ENCODE measurements at regions not wholly inside any gene's neighbourhood (a gene's known extent, or its start where the extent isn't known, plus 50 kb on each side); places are given as distances from the start of the nearest gene placed in this dataset.

GRCh38 chr12:107530701-107531100 lies 154.9 kb upstream of the PWP1 start:
- H3K4me3 ChIP-seq (ENCODE audit: low read depth, low read length) = no peak overlapping the region
- peak in 1 of 6 donors; percentile 24 for DNase-seq (ENCODE audit: low read depth in 4 of 6, low spot score in 6 of 6)
- no peaks in the 10 kb centered on the region for H3K4me1 ChIP-seq (ENCODE audit: control insufficient read depth, insufficient read depth, low read length)
- H3K36me3 ChIP-seq (ENCODE audit: control insufficient read depth, insufficient read depth, low read length) = no peaks in the 10 kb centered on the region
- H3K27me3 ChIP-seq (ENCODE audit: control insufficient read depth, insufficient read depth, low read length) = no peaks in the 10 kb centered on the region
- WGBS (ENCODE audit: insufficient coverage) = 66% methylated on average over 2 of the region's 2 CpGs
- peaks cover 4% of the 10 kb centered on the region for H3K9me3 ChIP-seq (ENCODE audit: control insufficient read depth, insufficient read depth, low read length)
- no peak overlapping the region for H3K27ac ChIP-seq (ENCODE audit: low read depth, low read length)

GRCh38 chr12:107533218-107533617 lies 152.4 kb upstream of the PWP1 start:
- DNase-seq (ENCODE audit: low read depth in 4 of 6, low spot score in 6 of 6) = no peak
- Histone ChIP-seq H3K27ac (ENCODE audit: low read depth, low read length) (no peak overlapping the region), H3K9me3 (ENCODE audit: control insufficient read depth, insufficient read depth, low read length) (peaks cover 4% of the 10 kb centered on the region)

GRCh38 chr12:107536613-107537012 lies 149.0 kb upstream of the PWP1 start:
- no peaks in the 10 kb centered on the region for H3K27me3 ChIP-seq (ENCODE audit: control insufficient read depth, insufficient read depth, low read length)
- peak in 1 of 6 donors; percentile 75 for DNase-seq (ENCODE audit: low read depth in 4 of 6, low spot score in 6 of 6)
- no peak overlapping the region for H3K4me3 ChIP-seq (ENCODE audit: low read depth, low read length)
- peaks cover 4% of the 10 kb centered on the region for H3K9me3 ChIP-seq (ENCODE audit: control insufficient read depth, insufficient read depth, low read length)
- H3K4me1 ChIP-seq (ENCODE audit: control insufficient read depth, insufficient read depth, low read length) = no peaks in the 10 kb centered on the region
- WGBS (ENCODE audit: insufficient coverage) = no CpG with 5 or more reads among the region's 2 CpGs
- H3K27ac ChIP-seq (ENCODE audit: low read depth, low read length) = no peak overlapping the region
- H3K36me3 ChIP-seq (ENCODE audit: control insufficient read depth, insufficient read depth, low read length) = no peaks in the 10 kb centered on the region

More at GRCh38 chr12:107533218-107533617, 152.4 kb upstream of the PWP1 start:
- Histone ChIP-seq H3K27me3 (ENCODE audit: control insufficient read depth, insufficient read depth, low read length) (no peaks in the 10 kb centered on the region), H3K36me3 (ENCODE audit: control insufficient read depth, insufficient read depth, low read length) (no peaks in the 10 kb centered on the region), H3K4me1 (ENCODE audit: control insufficient read depth, insufficient read depth, low read length) (no peaks in the 10 kb centered on the region), H3K4me3 (ENCODE audit: low read depth, low read length) (no peak overlapping the region)

GRCh38 chr12:107537464-107538119 lies 148.0 kb upstream of the PWP1 start:
- H3K4me1 ChIP-seq (ENCODE audit: control insufficient read depth, insufficient read depth, low read length) = no peaks in the 10 kb centered on the region
- no peak for DNase-seq (ENCODE audit: low read depth in 4 of 6, low spot score in 6 of 6)
- 81% methylated on average over 5 of the region's 5 CpGs for WGBS (ENCODE audit: insufficient coverage)
- no peaks in the 10 kb centered on the region for H3K27me3 ChIP-seq (ENCODE audit: control insufficient read depth, insufficient read depth, low read length)
- peaks cover under 1% of the 10 kb centered on the region for H3K9me3 ChIP-seq (ENCODE audit: control insufficient read depth, insufficient read depth, low read length)
- H3K36me3 ChIP-seq (ENCODE audit: control insufficient read depth, insufficient read depth, low read length) = no peaks in the 10 kb centered on the region
- no peak overlapping the region for H3K27ac ChIP-seq (ENCODE audit: low read depth, low read length)
- H3K4me3 ChIP-seq (ENCODE audit: low read depth, low read length) = no peak overlapping the region

- WGBS (ENCODE audit: insufficient coverage) = 75% methylated on average over 4 of the region's 5 CpGs
- H3K27ac ChIP-seq (ENCODE audit: low read depth, low read length) = no peak overlapping the region
These were observed 146.2 kb upstream of the PWP1 start for GRCh38 chr12:107539196-107539939.

GRCh38 chr12:107541001-107541705 lies 144.4 kb upstream of the PWP1 start:
- H3K9me3 ChIP-seq (ENCODE audit: control insufficient read depth, insufficient read depth, low read length) = no peaks in the 10 kb centered on the region
- no peaks in the 10 kb centered on the region for H3K27me3 ChIP-seq (ENCODE audit: control insufficient read depth, insufficient read depth, low read length)
- no CpG with 5 or more reads among the region's 7 CpGs for WGBS (ENCODE audit: insufficient coverage)
- H3K4me1 ChIP-seq (ENCODE audit: control insufficient read depth, insufficient read depth, low read length) = no peaks in the 10 kb centered on the region
- no peak overlapping the region for H3K4me3 ChIP-seq (ENCODE audit: low read depth, low read length)
- H3K27ac ChIP-seq (ENCODE audit: low read depth, low read length) = no peak overlapping the region
- peak in 1 of 6 donors; percentile 56 for DNase-seq (ENCODE audit: low read depth in 4 of 6, low spot score in 6 of 6)
- no peaks in the 10 kb centered on the region for H3K36me3 ChIP-seq (ENCODE audit: control insufficient read depth, insufficient read depth, low read length)

More at GRCh38 chr12:107539196-107539939, 146.2 kb upstream of the PWP1 start:
- no peaks in the 10 kb centered on the region for H3K36me3 ChIP-seq (ENCODE audit: control insufficient read depth, insufficient read depth, low read length)
- H3K4me1 ChIP-seq (ENCODE audit: control insufficient read depth, insufficient read depth, low read length) = no peaks in the 10 kb centered on the region
- H3K9me3 ChIP-seq (ENCODE audit: control insufficient read depth, insufficient read depth, low read length) = no peaks in the 10 kb centered on the region
- no peak overlapping the region for H3K4me3 ChIP-seq (ENCODE audit: low read depth, low read length)
- no peak for DNase-seq (ENCODE audit: low read depth in 4 of 6, low spot score in 6 of 6)
- H3K27me3 ChIP-seq (ENCODE audit: control insufficient read depth, insufficient read depth, low read length) = no peaks in the 10 kb centered on the region

GRCh38 chr12:107543416-107543815 lies 142.2 kb upstream of the PWP1 start:
- Histone ChIP-seq H3K4me3 (ENCODE audit: low read depth, low read length) (no peak overlapping the region), H3K27ac (ENCODE audit: low read depth, low read length) (no peak overlapping the region), H3K36me3 (ENCODE audit: control insufficient read depth, insufficient read depth, low read length) (no peaks in the 10 kb centered on the region), H3K27me3 (ENCODE audit: control insufficient read depth, insufficient read depth, low read length) (no peaks in the 10 kb centered on the region), H3K4me1 (ENCODE audit: control insufficient read depth, insufficient read depth, low read length) (no peaks in the 10 kb centered on the region), H3K9me3 (ENCODE audit: control insufficient read depth, insufficient read depth, low read length) (no peaks in the 10 kb centered on the region)
- WGBS (ENCODE audit: insufficient coverage) = 94% methylated on average over 4 of the region's 5 CpGs
- no peak for DNase-seq (ENCODE audit: low read depth in 4 of 6, low spot score in 6 of 6)

- no peaks in the 10 kb centered on the region for H3K4me1 ChIP-seq (ENCODE audit: control insufficient read depth, insufficient read depth, low read length)
- H3K9me3 ChIP-seq (ENCODE audit: control insufficient read depth, insufficient read depth, low read length) = no peaks in the 10 kb centered on the region
- 94% methylated on average over 2 of the region's 4 CpGs for WGBS (ENCODE audit: insufficient coverage)
- no peaks in the 10 kb centered on the region for H3K36me3 ChIP-seq (ENCODE audit: control insufficient read depth, insufficient read depth, low read length)
- H3K4me3 ChIP-seq (ENCODE audit: low read depth, low read length) = no peak overlapping the region
- no peaks in the 10 kb centered on the region for H3K27me3 ChIP-seq (ENCODE audit: control insufficient read depth, insufficient read depth, low read length)
- no peak overlapping the region for H3K27ac ChIP-seq (ENCODE audit: low read depth, low read length)
- no peak for DNase-seq (ENCODE audit: low read depth in 4 of 6, low spot score in 6 of 6)
These were observed 141.8 kb upstream of the PWP1 start for GRCh38 chr12:107543841-107544240.

- Histone ChIP-seq H3K9me3 (ENCODE audit: control insufficient read depth, insufficient read depth, low read length) (no peaks in the 10 kb centered on the region), H3K36me3 (ENCODE audit: control insufficient read depth, insufficient read depth, low read length) (no peaks in the 10 kb centered on the region), H3K4me1 (ENCODE audit: control insufficient read depth, insufficient read depth, low read length) (no peaks in the 10 kb centered on the region), H3K27ac (ENCODE audit: low read depth, low read length) (no peak overlapping the region), H3K27me3 (ENCODE audit: control insufficient read depth, insufficient read depth, low read length) (no peaks in the 10 kb centered on the region), H3K4me3 (ENCODE audit: low read depth, low read length) (no peak overlapping the region)
- WGBS (ENCODE audit: insufficient coverage) = 80% methylated on average over 1 of the region's 2 CpGs
- DNase-seq (ENCODE audit: low read depth in 4 of 6, low spot score in 6 of 6) = peak in 1 of 6 donors; percentile 95
These were observed 140.7 kb upstream of the PWP1 start for GRCh38 chr12:107544937-107545336.

Measured in spinal cord (tissue), 9 donors.